Tibial artery (tissue), 4 donors: ENCODE measurements at regions not wholly inside any gene's neighbourhood (a gene's known extent, or its start where the extent isn't known, plus 50 kb on each side); places are given as distances from the start of the nearest gene placed in this dataset.

Experiments
- DNase-seq, 2 donors: peaks; one replicate each; pipeline ENCODE4 v3.0.0-alpha.2; 2019
- H3K27ac ChIP-seq, 2 donors: fragments of 200-600 bp; sonication (generic) in 1 of 2; 1 replicate in 1 of 2; 2 replicates in 1 of 2; pipeline ENCODE4 v1.5.1; 2018 to 2019; ENCODE audit warnings: mild to moderate bottlenecking in 1 of 2
- H3K27me3 ChIP-seq, 2 donors: fragments of 200-600 bp; sonication (generic) in 1 of 2; one replicate each; pipeline versions ENCODE4 v1.5.1 to v1.6.0; 2016 to 2019
- H3K36me3 ChIP-seq, 3 donors: fragments of 200-600 bp; sonication (generic) in 2 of 3; one replicate each; pipeline ENCODE4 v1.5.1; 2016 to 2019; ENCODE audit warnings: mild to moderate bottlenecking in 2 of 3
- H3K4me1 ChIP-seq, 4 donors: fragments of 200-600 bp; sonication (generic) in 2 of 4; 1 replicate in 3 of 4; 2 replicates in 1 of 4; pipeline ENCODE4 v1.5.1; 2016 to 2019
- H3K4me3 ChIP-seq, 2 donors: fragments of 200-600 bp; sonication (generic) in 1 of 2; 1 replicate in 1 of 2; 2 replicates in 1 of 2; pipeline ENCODE4 v1.5.1; 2018 to 2019; ENCODE audit warnings: mild to moderate bottlenecking in 2 of 2
- H3K9me3 ChIP-seq, 3 donors: fragments of 200-600 bp; sonication (generic) in 1 of 3; one replicate each; pipeline ENCODE4 v1.5.1; 2016 to 2019
- intact Hi-C: fragments of 100-400 bp; cut with DNase I; formaldehyde crosslinking; loops from one replicate; pipeline ENCODE4 v1.15.0; 2023; ENCODE audit warnings: low total_unique reads
- TF ChIP-seq, protein P1 (sequence below), 2 experiments: fragments of 200-600 bp in 1 of 2; fragments of 450-650 bp in 1 of 2; IDR thresholded peaks; one replicate each; pipeline ENCODE4 v1.5.1; 2017 to 2019; ENCODE audit warnings: antibody characterized with exemption in 2 of 2, mild to moderate bottlenecking in 1 of 2, moderate library complexity in 1 of 2

DNA sequence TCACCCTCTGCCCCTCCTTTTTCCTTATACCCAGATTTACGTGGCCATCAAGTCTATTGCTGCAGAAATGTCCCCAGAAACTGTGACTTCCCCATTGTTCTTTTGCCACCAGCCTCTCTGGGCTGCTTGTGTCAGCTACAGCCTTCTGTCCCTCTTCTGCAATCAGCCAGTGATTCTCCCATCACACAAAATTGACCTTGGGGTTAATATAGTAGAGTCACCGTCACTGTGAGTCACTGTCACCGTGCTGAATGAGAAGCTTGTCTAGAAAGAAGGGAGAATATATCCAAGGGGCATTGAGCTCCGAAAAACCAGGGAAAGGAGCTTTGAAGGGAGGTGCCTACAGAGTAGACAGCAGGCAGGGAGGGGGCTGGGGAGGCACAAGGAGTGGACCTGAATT lies 290.5 kb downstream of the HAPSTR1 start:
- TF ChIP-seq, protein P1, sequence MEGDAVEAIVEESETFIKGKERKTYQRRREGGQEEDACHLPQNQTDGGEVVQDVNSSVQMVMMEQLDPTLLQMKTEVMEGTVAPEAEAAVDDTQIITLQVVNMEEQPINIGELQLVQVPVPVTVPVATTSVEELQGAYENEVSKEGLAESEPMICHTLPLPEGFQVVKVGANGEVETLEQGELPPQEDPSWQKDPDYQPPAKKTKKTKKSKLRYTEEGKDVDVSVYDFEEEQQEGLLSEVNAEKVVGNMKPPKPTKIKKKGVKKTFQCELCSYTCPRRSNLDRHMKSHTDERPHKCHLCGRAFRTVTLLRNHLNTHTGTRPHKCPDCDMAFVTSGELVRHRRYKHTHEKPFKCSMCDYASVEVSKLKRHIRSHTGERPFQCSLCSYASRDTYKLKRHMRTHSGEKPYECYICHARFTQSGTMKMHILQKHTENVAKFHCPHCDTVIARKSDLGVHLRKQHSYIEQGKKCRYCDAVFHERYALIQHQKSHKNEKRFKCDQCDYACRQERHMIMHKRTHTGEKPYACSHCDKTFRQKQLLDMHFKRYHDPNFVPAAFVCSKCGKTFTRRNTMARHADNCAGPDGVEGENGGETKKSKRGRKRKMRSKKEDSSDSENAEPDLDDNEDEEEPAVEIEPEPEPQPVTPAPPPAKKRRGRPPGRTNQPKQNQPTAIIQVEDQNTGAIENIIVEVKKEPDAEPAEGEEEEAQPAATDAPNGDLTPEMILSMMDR (IDR thresholded peaks at IDR 0.05), result no peak
- H3K4me3 ChIP-seq, result no peak overlapping the region
- H3K27ac ChIP-seq, result no peak overlapping the region
- no peaks in the 10 kb centered on the region for H3K4me1 ChIP-seq
- intact Hi-C loops, result no loop called here
- no peaks in the 10 kb centered on the region for H3K27me3 ChIP-seq
- DNase-seq, result no peak
- no peaks in the 10 kb centered on the region for H3K9me3 ChIP-seq
- H3K36me3 ChIP-seq, result no peaks in the 10 kb centered on the region

DNA sequence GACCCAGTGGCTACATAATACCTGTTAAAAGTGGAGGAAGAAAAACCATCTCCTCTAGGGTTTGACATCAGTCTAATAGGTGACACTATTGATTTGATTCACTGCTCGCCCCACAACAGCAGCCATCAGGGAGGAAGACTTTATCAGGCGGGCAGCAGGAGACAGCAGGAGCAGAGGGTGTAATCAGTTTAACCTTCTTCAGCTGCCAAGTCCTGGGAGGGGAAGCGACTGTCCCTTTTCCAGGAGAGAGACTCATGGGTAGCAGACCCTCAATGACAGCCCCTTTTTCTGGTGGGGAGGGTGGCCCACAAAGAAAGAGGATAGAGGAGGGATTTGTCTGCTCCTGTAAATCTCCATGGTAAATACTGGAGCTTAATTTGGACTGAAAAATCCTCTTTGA lies 291.8 kb downstream of the HAPSTR1 start:
- Histone ChIP-seq H3K36me3 (no peaks in the 10 kb centered on the region), H3K27ac (no peak overlapping the region), H3K4me1 (no peaks in the 10 kb centered on the region), H3K9me3 (peaks cover 0 to 4% (median 0%) of the 10 kb centered on the region in 3 donors), H3K4me3 (no peak overlapping the region), H3K27me3 (no peaks in the 10 kb centered on the region)
- intact Hi-C loops, result no loop called here
- TF ChIP-seq, protein P1 (IDR thresholded peaks at IDR 0.05), result no peak
- DNase-seq, result no peak

DNA sequence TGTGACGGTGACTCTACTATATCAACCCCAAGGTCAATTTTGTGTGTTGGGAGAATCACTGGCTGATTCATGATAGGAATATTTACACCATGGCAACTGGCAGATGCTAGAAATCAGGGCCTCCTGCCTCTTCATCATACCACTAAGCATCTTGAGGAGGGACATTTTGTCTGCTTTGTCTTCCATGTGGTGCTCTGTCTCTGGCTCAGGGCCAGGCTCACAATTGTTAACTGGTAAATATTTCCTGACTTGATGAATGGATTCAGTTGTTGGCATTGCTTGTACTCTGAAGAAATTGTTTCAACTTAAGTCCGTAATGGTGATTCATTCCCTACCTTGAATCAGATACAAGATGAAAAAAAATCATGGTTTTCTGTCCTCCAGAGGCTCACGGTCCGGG lies 292.7 kb downstream of the HAPSTR1 start:
- Histone ChIP-seq H3K4me1 (no peaks in the 10 kb centered on the region), H3K4me3 (no peak overlapping the region), H3K9me3 (peaks cover 0 to 8% (median 0%) of the 10 kb centered on the region in 3 donors), H3K36me3 (no peaks in the 10 kb centered on the region), H3K27me3 (no peaks in the 10 kb centered on the region), H3K27ac (no peak overlapping the region)
- no peak for DNase-seq
- intact Hi-C loops, result no loop called here
- TF ChIP-seq, protein P1 (IDR thresholded peaks at IDR 0.05), result no peak

DNA sequence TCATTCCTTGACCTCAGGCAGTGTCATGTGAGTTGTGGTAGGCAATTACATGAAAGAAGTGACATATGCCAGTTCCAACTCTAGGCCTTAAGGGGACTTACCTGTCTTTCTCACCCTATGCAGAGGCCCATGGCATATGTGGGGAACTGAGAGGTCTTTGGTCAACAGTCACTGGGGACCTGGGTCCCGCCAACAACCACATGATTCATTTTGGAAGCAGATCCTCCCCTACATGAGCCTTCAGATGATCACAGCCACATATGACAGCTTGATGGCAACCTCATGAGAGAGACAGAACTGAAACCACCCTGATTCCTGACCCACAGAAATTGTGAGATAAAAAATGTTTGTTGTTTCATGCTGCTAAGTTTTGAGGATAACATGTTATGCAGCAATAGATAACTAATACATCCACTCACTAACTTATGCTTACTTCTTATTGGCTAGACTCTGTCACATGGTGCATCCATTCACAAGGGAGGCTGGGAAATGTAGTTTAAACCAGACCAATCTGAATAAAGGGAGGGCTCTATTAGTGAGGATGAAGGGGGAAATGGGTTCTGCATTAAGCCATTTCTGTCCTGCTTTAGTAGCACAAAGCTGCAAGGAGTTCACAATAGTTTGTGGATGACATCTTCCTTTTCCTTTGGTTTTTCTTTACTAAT lies 298.2 kb downstream of the HAPSTR1 start:
- Histone ChIP-seq H3K27me3 (peaks cover 0 to 3% of the 10 kb centered on the region in 2 donors), H3K36me3 (no peaks in the 10 kb centered on the region), H3K4me3 (no peak overlapping the region), H3K4me1 (no peaks in the 10 kb centered on the region), H3K27ac (no peak overlapping the region), H3K9me3 (peaks cover 0 to 8% (median 0%) of the 10 kb centered on the region in 3 donors)
- TF ChIP-seq, protein P1 (IDR thresholded peaks at IDR 0.05), result no peak
- no peak for DNase-seq
- intact Hi-C loops, result no loop called here

DNA sequence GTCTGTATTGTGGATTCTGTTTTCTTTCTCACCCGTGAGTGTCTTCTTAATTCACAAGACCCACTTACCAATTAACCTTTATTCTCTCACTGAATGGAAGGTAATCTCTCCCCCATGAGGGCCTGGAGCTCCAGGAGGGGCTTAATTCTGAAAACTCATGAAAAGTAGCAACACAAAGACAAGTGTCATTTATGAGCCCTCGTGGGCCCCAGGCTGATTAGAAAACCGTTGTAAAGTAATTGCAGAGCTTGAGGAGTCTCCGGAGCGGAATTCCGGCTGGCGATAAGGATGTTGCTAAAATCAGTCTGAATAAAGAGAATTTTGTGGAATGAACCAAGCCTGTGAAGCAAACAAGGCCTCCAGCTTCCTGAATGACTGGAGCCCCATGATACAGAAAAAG lies 301.5 kb downstream of the HAPSTR1 start:
- Histone ChIP-seq H3K27me3 (peaks cover 0 to 4% of the 10 kb centered on the region in 2 donors), H3K36me3 (no peaks in the 10 kb centered on the region), H3K4me1 (no peaks in the 10 kb centered on the region), H3K9me3 (peaks cover 0 to 4% (median 0%) of the 10 kb centered on the region in 3 donors), H3K4me3 (no peak overlapping the region), H3K27ac (no peak overlapping the region)
- intact Hi-C loops, result no loop called here
- no peak for DNase-seq
- TF ChIP-seq, protein P1 (IDR thresholded peaks at IDR 0.05), result no peak
